IMR-90 (cell line): ENCODE measurements at regions not wholly inside any gene's neighbourhood (a gene's known extent, or its start where the extent isn't known, plus 50 kb on each side); places are given as distances from the start of the nearest gene placed in this dataset.

Experiments
- CHD1 ChIP-seq: IDR thresholded peaks from 2 replicates; pipeline ENCODE4 v1.6.1; 2012; ENCODE audit warnings: low read depth, low read length, improper control_type of control experiment
- CTCF ChIP-seq: conservative IDR thresholded peaks from 2 replicates; pipeline ENCODE4 v1.5.1; 2012; ENCODE audit warnings: mild to moderate bottlenecking, low read depth, low read length, improper control_type of control experiment
- RCOR1 ChIP-seq: IDR thresholded peaks from 2 replicates; pipeline ENCODE4 v1.6.1; 2012; ENCODE audit warnings: mild to moderate bottlenecking, low read length, improper control_type of control experiment; ENCODE audit not compliant: insufficient replicate concordance
- SMC3 ChIP-seq: fragments of 150-350 bp; IDR thresholded peaks from 2 replicates; pipeline ENCODE4 v1.6.1; 2016; ENCODE audit warnings: low read depth, mild to moderate bottlenecking, antibody characterized with exemption, low read length, moderate library complexity
- USF2 ChIP-seq: fragments of 150-350 bp; IDR thresholded peaks from 2 replicates; pipeline ENCODE4 v1.6.1; 2017; ENCODE audit warnings: mild to moderate bottlenecking, antibody characterized with exemption, low read length, low read depth

- TF ChIP-seq CTCF = no peak
- no peak for TF ChIP-seq CHD1
- TF ChIP-seq RCOR1 = no peak
- TF ChIP-seq USF2 = no peak
- TF ChIP-seq SMC3 = no peak
Observed at GRCh38 chr3:162884373-162884772, 1387.8 kb downstream of the OTOL1 start.
